ENCODE measurements at regions not wholly inside any gene's neighbourhood (a gene's known extent, or its start where the extent isn't known, plus 50 kb on each side); places are given as distances from the start of the nearest gene placed in this dataset.

DNA sequence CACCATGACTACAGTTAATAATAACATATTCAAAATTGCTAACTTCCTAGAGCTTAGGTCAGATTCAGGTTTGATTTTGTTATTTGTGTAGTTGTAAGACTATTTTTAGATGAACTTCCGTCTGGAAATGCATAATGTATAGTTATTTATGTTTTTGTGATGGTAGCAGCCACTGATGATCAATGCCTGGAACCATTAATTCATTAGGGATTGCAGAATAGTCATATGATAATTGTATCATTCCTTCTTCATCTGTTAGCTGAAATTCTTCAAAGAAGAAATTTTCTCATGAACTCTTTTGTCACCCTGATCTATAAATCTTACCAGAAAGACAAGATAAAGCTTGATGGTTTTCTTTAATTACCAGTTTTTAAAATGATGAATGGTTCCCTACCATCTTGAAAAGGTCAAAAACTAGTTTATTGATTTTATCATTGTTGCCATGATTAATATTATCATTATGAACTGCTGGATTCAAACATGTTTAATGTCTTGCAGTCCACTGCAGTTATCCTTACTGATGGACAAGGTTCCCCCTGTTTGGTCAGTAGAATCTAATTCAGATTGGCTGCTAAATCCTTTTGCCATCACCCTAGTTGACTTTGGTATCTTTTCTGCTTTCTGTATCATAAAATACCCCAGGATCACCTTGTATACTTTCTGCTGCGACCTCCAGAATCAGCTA is 433.3 kb downstream of the GPAM start:
- no peak for TF ChIP-seq TAF1 (IDR thresholded peaks at IDR 0.05; ENCODE audit: low read depth, low read length)
- TF ChIP-seq POLR2A (IDR thresholded peaks at IDR 0.05; ENCODE audit: low read depth, low read length) = no peak

Measured in GM12891 (cell line).